ENCODE measurements at regions not wholly inside any gene's neighbourhood (a gene's known extent, or its start where the extent isn't known, plus 50 kb on each side); places are given as distances from the start of the nearest gene placed in this dataset.

DNA sequence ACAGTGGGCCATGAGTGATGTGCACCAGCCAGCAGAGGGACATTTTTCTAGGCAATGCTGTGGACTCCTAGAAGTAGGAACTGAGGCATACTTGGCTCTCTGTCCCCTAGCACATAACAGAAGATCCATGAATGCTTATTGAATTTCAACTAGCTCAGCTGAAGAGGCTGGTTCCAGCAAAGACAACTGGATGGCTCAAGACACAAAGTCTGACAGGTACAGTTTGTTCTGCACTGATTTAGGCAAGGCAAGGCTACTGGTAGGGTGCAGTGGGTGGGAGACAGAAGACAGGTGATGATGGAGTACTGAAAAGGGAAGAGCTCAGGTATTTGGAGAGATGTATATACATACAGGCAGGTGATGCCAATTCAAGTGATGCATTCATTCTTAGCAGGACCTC is 72.4 kb upstream of the USP47 start:
- TF ChIP-seq, protein P1, sequence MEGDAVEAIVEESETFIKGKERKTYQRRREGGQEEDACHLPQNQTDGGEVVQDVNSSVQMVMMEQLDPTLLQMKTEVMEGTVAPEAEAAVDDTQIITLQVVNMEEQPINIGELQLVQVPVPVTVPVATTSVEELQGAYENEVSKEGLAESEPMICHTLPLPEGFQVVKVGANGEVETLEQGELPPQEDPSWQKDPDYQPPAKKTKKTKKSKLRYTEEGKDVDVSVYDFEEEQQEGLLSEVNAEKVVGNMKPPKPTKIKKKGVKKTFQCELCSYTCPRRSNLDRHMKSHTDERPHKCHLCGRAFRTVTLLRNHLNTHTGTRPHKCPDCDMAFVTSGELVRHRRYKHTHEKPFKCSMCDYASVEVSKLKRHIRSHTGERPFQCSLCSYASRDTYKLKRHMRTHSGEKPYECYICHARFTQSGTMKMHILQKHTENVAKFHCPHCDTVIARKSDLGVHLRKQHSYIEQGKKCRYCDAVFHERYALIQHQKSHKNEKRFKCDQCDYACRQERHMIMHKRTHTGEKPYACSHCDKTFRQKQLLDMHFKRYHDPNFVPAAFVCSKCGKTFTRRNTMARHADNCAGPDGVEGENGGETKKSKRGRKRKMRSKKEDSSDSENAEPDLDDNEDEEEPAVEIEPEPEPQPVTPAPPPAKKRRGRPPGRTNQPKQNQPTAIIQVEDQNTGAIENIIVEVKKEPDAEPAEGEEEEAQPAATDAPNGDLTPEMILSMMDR (optimal IDR thresholded peaks at IDR 0.05 in 1 of 3, IDR thresholded peaks at IDR 0.05 in 1 of 3, conservative IDR thresholded peaks at IDR 0.05 in 1 of 3; ENCODE audit: extremely low read depth in 1 of 3, insufficient read depth in 2 of 3, low read length in 3 of 3): no peak
- TF ChIP-seq EZH2 (IDR thresholded peaks at IDR 0.05; ENCODE audit: low read length): no peak
- Histone ChIP-seq H3K27ac (ENCODE audit: control insufficient read depth, insufficient read depth, low read length) (no peak overlapping the region), H3K4me1 (ENCODE audit: control insufficient read depth, extremely low read depth, insufficient read depth, low read length) (no peaks in the 10 kb centered on the region), H3K4me3 (ENCODE audit: control insufficient read depth in 2 of 3, extremely low read depth in 1 of 3, insufficient read depth in 2 of 3, low read depth in 1 of 3, low read length in 3 of 3) (no peak overlapping the region), H3K79me2 (ENCODE audit: control insufficient read depth, insufficient read depth, low read length) (no peaks in the 10 kb centered on the region), H3K27me3 (ENCODE audit: control insufficient read depth, extremely low read depth, insufficient read depth, low read length) (no peaks in the 10 kb centered on the region), H3K36me3 (ENCODE audit: control insufficient read depth in 2 of 2, extremely low read depth in 1 of 2, insufficient read depth in 2 of 2, low read length in 2 of 2) (no peaks in the 10 kb centered on the region), H3K4me2 (ENCODE audit: control insufficient read depth, extremely low read depth, insufficient read depth, low read depth, low read length) (no peak overlapping the region), H3K9me3 (ENCODE audit: control insufficient read depth, low read depth, low read length) (no peaks in the 10 kb centered on the region), H3K9me1 (ENCODE audit: control insufficient read depth, extremely low read depth, insufficient read depth, low read length) (no peaks in the 10 kb centered on the region), H2AFZ (ENCODE audit: control insufficient read depth, low read length) (no peak overlapping the region), H3K9ac (ENCODE audit: control insufficient read depth, extremely low read depth, insufficient read depth, low read length) (no peak overlapping the region), H4K20me1 (ENCODE audit: control insufficient read depth, extremely low read depth, insufficient read depth, low read length) (no peaks in the 10 kb centered on the region)
- DNase-seq (ENCODE audit: low read depth, low spot score) (no peak), FAIRE-seq (no peak)
- dilution Hi-C loops (cut with MboI; ENCODE audit: extremely low pct_ligation_motif_present, low sequenced_read_pairs): no loop called here

DNA sequence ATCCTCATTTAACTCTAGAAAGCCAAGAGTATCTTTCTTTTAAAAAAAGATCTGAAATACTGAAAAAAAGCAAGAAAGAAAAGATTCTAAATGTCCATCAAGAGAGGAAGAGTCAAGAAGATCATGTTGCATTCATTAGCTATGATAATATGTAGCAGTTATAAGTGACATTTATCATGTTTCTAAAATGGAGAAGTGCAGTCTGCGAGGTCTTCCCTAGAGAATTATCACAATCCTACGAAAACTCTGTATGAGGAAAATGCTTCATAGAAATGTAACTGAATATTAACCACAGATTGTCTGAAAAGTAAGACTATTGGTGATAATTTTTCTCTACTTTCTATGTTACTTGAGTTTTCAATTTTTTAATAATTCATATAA is 77.4 kb upstream of the USP47 start:
- H3K9me1 ChIP-seq (ENCODE audit: control insufficient read depth, extremely low read depth, insufficient read depth, low read length): no peaks in the 10 kb centered on the region
- H2AFZ ChIP-seq (ENCODE audit: control insufficient read depth, low read length): no peak overlapping the region
- FAIRE-seq (no peak), DNase-seq (ENCODE audit: low read depth, low spot score) (no peak)
- no peaks in the 10 kb centered on the region for H3K9me3 ChIP-seq (ENCODE audit: control insufficient read depth, low read depth, low read length)
- no peaks in the 10 kb centered on the region for H3K36me3 ChIP-seq (ENCODE audit: control insufficient read depth in 2 of 2, extremely low read depth in 1 of 2, insufficient read depth in 2 of 2, low read length in 2 of 2)
- H3K9ac ChIP-seq (ENCODE audit: control insufficient read depth, extremely low read depth, insufficient read depth, low read length): no peak overlapping the region
- no peaks in the 10 kb centered on the region for H3K4me1 ChIP-seq (ENCODE audit: control insufficient read depth, extremely low read depth, insufficient read depth, low read length)
- H3K27ac ChIP-seq (ENCODE audit: control insufficient read depth, insufficient read depth, low read length): no peak overlapping the region
- H4K20me1 ChIP-seq (ENCODE audit: control insufficient read depth, extremely low read depth, insufficient read depth, low read length): no peaks in the 10 kb centered on the region
- no peak overlapping the region for H3K4me2 ChIP-seq (ENCODE audit: control insufficient read depth, extremely low read depth, insufficient read depth, low read depth, low read length)
- H3K79me2 ChIP-seq (ENCODE audit: control insufficient read depth, insufficient read depth, low read length): no peaks in the 10 kb centered on the region
- H3K27me3 ChIP-seq (ENCODE audit: control insufficient read depth, extremely low read depth, insufficient read depth, low read length): peaks cover 9% of the 10 kb centered on the region
- TF ChIP-seq, protein P1 (optimal IDR thresholded peaks at IDR 0.05 in 1 of 3, IDR thresholded peaks at IDR 0.05 in 1 of 3, conservative IDR thresholded peaks at IDR 0.05 in 1 of 3; ENCODE audit: extremely low read depth in 1 of 3, insufficient read depth in 2 of 3, low read length in 3 of 3): no peak
- no peak for TF ChIP-seq EZH2 (IDR thresholded peaks at IDR 0.05; ENCODE audit: low read length)
- no peak overlapping the region for H3K4me3 ChIP-seq (ENCODE audit: control insufficient read depth in 2 of 3, extremely low read depth in 1 of 3, insufficient read depth in 2 of 3, low read depth in 1 of 3, low read length in 3 of 3)
- dilution Hi-C loops (cut with MboI; ENCODE audit: extremely low pct_ligation_motif_present, low sequenced_read_pairs): no loop called here
